ENCODE measurements at regions not wholly inside any gene's neighbourhood (a gene's known extent, or its start where the extent isn't known, plus 50 kb on each side); places are given as distances from the start of the nearest gene placed in this dataset.

- no peak for TF ChIP-seq CTCF (IDR thresholded peaks at IDR 0.05)
- TF ChIP-seq POLR2AphosphoS5 (IDR thresholded peaks at IDR 0.05), result no peak
- TF ChIP-seq POLR2A (IDR thresholded peaks at IDR 0.05), result no peak
Measured at GRCh38 chr4:148776941-148777340, 334.7 kb upstream of the NR3C2 start.
